Ramos (cell line): ENCODE measurements at regions not wholly inside any gene's neighbourhood (a gene's known extent, or its start where the extent isn't known, plus 50 kb on each side); places are given as distances from the start of the nearest gene placed in this dataset.

Experiments
- in situ Hi-C: fragments of 300-500 bp; cut with MboI; formaldehyde crosslinking; loops from one replicate; pipeline ENCODE4 v1.14.3; 2022; ENCODE audit warnings: low sequenced_read_pairs; ENCODE audit not compliant: unreplicated experiment

DNA sequence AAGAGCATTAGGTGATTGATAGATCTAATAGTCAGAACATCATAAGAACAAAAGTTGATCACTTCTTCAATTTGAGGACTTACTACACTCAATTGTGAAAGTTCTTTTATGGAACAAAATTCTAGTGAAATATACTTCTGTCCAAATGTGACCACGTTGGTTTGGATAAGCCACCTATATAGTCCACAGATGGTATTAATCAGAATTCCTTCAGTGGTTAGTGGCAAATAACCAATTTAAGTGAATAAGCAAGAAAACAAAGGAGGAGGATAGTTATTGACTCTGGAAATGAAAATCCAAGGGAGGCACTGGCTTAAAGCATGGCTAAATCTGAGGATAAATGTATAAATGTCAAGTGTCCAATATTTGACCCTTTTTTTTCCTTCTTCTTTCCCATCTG lies 268.5 kb upstream of the MARCKS start:
- in situ Hi-C loops = no loop called here

DNA sequence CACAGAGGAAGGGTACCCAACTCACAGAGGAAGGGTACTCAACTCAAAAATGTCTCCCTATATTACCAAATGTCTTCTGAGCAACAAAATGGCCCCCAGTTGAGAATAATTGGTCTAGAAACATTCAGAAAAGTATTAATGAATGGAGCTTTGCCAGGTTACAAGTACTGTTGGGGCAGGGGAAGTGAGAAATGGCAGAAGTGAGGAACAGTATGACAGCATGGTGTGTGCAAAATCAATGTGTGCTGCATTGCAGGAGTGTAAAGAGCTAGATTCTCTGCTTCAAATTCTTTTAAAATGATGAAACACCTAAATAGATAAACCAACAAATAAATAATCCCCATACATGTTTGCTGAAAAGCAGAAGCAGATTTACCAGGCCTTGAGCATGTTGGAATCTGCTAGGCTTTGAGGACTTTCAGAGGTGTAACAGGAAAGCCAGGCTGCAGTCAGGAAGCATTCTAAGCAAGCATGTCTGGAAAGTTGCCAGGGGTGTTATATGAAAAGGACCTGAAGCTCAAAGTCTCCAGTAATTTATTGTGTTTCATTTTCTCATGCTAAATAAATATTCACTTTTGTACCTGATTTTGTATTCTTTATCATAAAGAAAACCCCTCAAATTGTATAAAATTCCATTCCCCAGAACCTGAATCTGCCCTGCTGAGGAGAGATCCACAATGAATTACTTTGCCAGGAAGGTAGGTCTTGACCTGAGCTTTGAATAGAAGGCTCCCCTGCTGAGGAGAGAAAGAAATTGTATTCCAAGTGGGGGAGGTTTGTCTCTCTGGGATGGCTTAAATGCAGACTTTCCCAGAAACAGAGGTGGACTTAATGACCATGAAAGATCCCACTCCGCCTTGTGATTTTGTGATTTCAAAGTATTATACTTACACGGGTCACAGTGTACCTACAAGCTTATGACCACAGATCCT lies 265.0 kb upstream of the MARCKS start:
- in situ Hi-C loops = no loop called here

DNA sequence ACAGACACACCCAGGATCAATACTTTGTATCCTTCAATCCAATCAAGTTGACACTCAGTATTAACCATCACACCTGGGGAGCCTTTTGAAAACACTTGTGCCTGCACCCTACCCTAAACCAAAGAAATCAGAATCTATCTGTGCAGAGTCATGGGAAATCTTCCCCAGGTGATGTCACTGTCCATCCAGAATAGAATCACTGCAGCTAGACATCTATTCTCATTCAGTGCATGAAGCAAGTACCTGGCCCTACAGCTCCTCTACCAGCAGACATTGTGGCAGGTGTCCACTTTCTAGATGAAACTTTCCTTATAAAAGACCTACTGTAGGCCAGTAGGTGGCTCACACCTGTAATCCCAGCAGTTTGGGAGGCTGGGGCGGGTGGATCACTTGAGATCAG lies 262.4 kb upstream of the MARCKS start:
- in situ Hi-C loops = no loop called here

DNA sequence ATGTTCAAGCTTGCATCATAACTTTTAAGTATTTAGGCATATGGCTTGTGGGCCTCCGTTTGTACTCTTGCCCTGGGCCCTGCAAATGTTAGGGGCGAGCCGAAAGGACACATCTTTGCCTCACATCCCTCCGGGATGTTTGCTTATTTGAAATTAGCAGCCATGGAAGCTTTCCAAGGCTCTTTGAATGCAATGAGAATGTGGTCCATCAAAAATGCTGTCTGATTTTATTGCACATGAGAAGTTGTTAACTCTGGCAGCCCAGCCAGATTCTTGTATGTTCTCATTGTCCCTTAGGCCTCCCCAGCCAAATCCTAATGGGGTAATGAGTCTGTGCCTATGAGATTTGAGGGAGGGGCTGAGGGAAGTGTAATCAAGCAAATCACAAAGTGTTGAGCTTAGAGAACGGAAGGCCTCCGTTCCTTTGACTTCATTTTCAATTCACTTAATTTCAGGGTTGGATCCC lies 261.2 kb upstream of the MARCKS start:
- in situ Hi-C loops = no loop called here

DNA sequence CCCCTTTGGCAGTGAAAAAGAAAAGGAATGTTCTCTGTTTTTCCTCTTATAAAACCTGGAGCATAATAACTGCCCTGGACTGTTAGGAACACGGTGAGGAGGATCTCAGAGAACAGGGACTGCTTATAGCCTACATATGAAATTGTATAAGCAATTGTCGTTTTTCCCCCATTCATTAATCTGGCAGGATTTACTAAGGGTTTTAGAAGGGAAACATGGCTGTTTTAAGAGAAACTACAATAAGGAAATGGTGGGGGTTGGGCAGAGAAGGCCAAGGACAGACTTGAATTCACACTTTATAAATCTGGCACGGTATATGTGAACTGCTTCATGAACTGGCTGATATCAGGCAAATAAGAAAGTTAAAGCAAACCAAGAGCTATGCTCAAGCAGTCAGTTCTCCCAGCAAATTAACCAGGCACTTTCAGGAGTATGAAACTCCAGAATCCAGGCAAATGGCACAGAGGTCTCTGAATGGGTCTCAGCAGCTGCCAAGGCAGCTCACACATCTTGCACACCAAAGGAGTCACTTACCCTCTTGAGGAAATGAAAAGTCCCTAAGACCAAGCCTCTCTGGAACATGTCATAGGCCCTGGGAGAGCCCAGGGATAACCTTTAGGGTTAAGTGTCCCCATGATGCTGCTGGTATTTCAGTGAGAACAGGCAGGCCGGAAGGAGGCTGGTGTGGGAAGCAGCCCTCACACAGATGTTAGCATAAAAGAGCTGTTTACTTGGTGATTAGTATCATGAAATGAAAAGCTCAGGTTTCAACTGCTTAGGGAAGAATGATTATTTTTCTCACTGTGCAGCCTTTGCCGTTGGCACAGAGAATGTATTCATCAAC lies 260.5 kb upstream of the MARCKS start:
- in situ Hi-C loops = no loop called here

DNA sequence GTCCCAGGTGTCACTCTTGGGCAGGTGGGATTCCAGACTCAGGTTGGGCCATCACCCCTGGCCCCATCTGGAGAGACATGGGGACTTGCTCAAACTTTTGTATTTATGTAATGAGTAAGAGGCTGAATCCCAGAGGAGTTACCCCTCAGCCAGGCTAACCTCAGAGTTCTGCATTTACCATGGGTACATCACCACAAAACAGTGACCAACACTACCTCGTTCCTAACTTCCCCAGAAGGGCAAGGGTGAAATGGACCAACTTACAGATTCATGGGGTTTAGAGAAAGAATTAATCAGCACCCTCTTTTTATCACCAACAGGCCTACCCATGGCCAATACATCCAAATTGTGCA lies 259.9 kb upstream of the MARCKS start:
- in situ Hi-C loops = no loop called here

DNA sequence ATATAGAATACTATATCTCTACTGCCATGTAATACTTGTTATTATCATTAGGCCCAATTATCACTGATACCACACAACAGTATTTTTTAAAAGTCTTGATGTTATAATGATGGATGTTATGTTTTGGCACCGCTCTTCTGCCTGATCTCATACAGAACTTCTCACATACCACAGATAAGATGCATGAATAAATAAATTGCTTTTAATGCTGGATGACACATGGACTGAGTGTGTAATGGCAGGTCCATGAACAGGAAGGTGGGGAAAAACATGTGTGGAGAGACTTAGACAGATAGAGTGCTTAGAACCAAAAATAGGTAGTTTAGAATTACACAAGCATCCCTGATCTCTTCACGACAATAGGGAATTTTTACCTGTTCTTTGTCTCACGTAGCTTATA lies 258.4 kb upstream of the MARCKS start:
- in situ Hi-C loops = no loop called here

DNA sequence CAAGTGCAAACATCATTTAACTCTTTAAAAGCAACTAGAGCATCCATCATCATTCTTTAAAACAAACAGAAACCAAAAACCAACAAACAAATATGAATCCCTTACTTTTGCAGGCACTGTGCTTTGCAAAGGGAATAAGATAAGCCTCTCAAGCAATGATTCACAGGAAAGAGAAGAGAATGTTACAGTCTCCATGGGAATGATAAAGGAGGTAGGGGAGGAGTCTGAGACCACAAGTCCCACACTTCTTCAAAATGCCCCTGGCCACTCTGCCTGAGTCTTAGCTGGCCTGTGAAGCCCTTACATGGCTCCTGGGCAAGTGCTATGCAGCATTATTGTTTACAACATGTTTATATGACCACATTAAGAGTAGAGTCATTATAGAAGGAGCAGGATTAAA lies 257.7 kb upstream of the MARCKS start:
- in situ Hi-C loops = no loop called here

DNA sequence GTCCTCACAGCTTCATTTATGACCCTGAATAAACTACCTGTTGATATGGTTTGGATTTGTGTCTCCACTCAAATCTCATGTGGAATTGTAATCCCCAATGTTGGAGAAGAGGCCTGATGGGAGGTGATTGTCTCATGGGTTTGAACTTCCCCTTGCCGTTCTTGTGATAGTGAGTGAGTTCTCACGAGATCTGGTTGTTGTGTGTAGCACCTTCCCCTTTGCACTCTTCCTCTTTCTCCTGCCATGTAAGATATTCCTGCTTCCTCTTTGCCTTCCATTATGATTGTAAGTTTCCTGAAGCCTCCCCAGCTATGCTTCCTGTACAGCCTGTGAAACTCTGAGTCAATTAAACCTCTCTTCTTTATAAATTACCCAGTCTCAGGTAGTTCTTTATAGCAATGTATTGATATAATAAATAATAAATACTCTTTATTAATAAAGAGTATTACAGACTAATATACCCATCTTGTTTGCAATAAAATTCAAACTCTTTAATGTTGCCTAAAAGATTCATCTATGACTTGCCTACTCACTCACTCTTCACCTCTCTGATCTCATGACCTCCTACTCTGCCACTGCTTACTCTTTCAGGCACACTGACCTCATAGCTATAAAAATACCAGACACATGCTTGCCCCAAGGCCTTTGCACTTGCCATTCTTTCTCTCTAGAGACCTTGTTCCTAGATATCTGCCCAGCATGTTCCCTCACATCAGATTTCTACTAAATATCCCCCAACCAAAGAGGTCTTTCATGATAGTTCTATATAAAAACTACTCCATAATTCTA lies 256.4 kb upstream of the MARCKS start:
- in situ Hi-C loops = no loop called here

DNA sequence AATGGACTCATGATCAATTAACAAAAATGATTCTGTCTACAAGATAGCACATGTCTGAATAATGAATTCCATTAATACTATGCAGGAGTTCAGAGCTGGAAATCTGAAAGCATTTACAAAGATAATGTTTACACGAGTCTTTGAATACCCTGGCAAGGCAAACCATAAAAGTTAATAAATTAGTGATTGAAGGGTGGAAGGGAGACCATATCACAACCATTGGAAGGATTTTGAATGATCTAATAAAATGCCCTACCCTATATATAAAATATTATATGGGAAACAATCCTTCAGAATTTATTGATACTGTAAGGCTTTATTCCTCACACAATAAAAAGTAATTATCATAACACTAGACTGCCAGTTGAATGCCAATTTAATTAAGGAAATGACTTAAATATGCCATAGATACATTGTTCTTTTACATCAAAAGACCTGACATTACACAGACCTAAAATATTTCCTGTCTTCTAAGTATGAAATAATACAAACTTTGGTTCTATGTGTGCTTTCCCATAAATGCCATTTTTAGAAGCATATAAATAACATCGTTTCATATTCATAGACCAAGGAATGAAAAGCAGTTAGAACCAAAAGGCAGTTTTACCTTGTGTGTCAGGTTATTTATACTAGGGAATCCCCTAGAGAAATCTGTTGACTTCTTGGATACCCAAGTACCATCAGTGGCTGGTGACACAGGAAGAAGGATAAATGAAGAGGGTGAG lies 249.2 kb upstream of the MARCKS start:
- in situ Hi-C loops = no loop called here

DNA sequence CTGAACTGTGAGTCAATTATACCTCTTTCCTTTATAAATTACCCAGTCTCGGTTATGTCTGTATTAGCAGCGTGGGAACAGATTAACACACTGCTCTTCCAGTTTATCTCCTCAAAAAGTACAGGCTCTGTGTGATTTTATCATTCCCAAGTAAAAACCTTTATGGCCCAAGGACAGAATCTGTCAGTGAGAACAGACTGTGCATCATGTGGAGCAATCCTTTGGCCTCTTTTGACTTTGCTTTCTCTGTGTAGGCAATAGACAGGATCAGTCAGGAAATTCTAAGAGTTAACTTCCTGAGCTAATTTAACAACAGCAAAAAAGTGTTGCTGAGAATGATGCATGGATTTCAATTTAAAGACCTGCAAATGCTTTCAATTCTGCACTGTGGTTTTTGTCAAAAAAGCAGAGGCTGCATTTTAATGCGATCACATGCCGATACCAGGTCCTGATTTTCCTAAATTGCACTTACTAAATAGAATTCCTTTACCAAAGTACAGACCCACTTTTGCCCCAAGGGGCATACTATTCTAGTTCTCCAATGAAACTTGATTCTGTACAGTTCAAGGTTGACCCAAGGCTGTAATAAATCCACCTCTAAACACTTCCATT lies 246.7 kb upstream of the MARCKS start:
- in situ Hi-C loops = no loop called here

DNA sequence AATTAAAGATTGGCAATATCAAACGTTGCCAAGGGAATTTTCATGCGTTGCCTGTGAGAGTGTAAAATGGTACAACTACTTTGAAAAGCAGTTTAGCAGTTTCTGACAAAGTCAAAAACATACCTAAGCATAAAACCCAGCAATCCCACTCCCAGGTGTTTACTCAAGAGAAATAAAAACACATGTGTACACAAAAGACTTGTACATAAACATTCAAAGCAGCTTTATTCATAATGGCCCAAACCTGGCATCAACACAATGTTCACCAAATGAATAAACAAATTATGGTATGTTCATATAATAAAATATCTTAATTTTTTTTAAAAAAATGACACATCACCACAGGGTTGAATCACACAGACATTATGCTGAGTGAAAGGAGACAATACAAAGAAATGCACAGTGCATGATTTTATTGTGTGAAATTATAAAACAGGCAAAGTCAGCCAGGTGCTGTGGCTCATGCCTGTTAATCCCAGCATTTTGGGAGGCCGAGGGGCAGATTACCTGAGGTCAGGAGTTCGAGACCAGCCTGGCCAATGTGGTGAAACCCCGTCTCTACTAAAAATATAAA lies 240.4 kb upstream of the MARCKS start:
- in situ Hi-C loops = no loop called here

DNA sequence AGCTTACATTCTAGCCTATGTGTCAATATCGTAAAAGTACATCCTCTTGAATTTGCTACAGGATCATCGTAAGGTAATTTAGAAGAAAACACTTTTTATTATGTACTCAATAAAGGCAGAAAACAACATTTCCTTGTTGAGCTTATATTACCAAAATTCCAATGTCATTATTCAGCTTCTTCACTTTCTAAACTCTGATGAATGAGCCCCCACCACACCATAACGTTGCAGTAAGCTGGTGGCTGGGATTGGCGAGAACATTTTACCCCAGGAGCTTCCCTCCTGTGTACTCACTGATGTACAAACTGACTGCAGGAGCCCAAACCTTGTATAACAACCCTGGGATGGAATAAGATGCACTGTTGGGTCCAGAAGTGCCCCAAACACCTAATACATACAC lies 238.1 kb upstream of the MARCKS start:
- in situ Hi-C loops = no loop called here

DNA sequence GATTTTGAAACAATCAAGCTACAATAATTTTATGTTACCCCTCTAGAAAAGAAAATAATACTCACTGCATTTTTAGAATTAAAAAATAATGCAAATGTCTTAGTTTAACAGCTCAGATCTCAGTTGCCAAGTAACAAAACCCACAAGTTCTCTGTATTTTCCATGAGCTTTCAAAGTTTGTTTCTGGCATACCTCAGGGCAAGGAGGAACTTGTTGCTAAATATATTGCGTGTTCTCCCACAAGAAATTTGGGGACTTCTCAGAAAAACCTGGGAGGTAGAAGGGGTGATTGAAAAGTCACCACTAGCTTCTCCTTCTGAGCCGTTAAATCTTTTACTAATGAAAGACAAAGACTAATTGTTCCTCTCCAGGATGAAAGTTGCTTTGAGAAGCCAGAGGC lies 236.8 kb upstream of the MARCKS start:
- in situ Hi-C loops = no loop called here

DNA sequence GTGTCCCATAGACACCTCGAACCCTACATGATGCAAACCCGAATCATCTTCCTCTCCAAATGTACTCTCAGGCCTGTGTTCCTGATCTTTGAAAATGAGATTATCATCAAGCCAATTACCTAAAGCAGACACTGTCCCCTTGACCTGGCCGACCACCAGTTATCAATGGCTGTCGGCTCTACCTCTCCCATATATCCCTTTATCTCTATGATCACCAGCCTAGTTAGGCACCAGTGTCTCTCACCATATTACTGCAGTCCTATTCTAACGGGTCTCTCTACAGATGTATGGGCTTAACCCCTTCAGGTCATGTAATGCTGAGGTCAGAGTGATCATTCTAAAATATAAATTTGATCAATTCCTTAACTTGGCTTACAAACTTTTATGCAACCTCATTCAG lies 234.9 kb upstream of the MARCKS start:
- in situ Hi-C loops = no loop called here

DNA sequence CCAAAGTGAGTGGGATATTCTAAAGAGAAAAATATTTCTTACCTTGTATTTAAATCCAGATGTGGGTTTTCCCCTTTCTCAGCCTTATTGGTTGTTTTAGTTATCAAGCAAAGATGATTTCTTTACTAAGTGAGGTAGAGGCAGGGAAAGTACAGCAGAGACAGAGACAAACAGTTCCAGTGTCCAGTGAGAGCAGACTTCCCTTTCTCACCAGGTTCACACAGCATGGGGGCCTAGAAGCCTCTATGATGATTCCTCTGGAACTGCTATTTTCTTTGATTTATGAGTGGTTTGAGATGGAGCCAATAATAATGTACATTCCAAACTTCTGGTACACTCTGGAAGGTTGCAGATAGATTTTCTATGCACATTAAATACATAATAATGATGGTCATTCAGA lies 234.0 kb upstream of the MARCKS start:
- in situ Hi-C loops = no loop called here

DNA sequence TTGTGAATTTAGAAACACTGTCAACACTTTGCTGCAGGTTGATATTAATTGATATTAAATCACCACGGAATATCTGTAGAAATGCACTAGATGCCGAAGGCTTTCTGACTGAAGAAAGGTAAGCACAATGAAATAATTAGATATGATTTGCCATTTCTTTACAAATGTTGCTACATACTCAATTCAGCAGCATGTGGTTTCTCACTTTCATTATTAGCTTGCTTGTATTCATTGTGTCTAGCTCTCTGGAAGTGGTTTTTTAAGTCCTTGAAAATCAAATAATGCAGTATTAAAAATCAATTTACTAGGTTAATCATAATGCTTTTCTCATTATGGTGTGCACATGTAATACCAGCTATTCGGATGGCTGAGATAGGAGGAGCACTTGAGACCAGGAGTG lies 231.3 kb upstream of the MARCKS start:
- in situ Hi-C loops = no loop called here

DNA sequence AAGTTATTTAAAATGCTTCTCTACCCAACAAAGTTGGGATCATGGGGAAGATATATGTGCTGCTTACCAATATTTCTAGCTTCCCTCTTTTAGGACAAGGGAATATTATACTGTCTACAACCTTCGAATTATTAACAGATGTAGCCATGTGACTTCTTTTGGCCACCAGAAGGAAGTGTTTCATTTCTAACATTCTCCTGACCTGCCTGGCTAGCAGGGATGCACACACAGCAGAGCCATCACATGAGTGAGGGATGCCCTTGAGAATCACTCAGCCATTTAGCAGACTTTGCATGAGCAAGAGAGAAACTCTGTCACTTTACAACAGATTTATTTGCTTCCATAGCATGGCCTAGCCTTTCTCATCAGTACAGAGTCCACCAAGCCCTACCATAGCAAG lies 230.7 kb upstream of the MARCKS start:
- in situ Hi-C loops = no loop called here

DNA sequence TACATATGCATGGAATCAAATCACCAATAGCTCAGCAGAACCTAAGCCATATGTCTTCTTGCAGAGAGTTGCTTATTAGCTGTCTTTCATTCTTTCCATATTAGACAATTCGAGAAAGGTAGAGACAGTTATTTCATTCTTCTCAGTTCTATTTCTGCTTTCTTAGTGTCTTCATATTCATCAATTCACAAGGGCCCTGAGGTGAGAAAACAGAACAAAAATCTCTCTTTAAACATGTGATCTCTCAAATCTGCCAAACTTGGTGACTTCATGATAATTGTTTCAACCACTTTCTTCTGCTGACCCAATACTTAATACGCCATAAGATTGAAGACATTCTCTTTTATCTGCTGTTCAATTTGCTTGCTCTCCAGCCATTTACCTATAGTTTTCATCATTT lies 229.7 kb upstream of the MARCKS start:
- in situ Hi-C loops = no loop called here
